Ishikawa (cell line): ENCODE measurements at regions not wholly inside any gene's neighbourhood (a gene's known extent, or its start where the extent isn't known, plus 50 kb on each side); places are given as distances from the start of the nearest gene placed in this dataset.

Source experiments
- NFIC ChIP-seq: IDR thresholded peaks from 2 replicates; pipeline ENCODE4 v1.6.1; 2012
- TEAD4 ChIP-seq: IDR thresholded peaks from 2 replicates; pipeline ENCODE4 v1.6.1; 2012
- YY1 ChIP-seq: IDR thresholded peaks from 2 replicates; pipeline ENCODE4 v1.6.1; 2012; ENCODE audit warnings: low read depth
- ZBTB7A ChIP-seq: IDR thresholded peaks from 2 replicates; pipeline ENCODE4 v1.6.1; 2012; ENCODE audit warnings: low read depth

GRCh38 chr13:76516586-76516985 lies 369.6 kb downstream of the KCTD12 start:
- TF ChIP-seq YY1 (no peak), NFIC (no peak), TEAD4 (no peak), ZBTB7A (no peak)
